K562 (cell line): ENCODE measurements at regions not wholly inside any gene's neighbourhood (a gene's known extent, or its start where the extent isn't known, plus 50 kb on each side); places are given as distances from the start of the nearest gene placed in this dataset.

Source experiments
- ATAC-seq: fragments of 200-7000 bp; cut with Tn5 transposase; 3 replicates; pipeline ENCODE4 v1.9.1; 2020; ENCODE audit warnings: moderate library complexity
- BruUV-seq: library from RNA; stranded (reverse); fragments of 400-500 nt; replicated peaks from 2 replicates; lab custom pipeline; 2021; lab: Mats Ljungman, UMichigan
- CTCF ChIA-PET: fragments of 300-600 bp; formaldehyde crosslinking; extraction: SDS; loops from one replicate; lab custom pipeline; 2021; ENCODE audit warnings: low intra/inter-chr PET ratio; lab: Yijun Ruan, JAX
- POLR2A ChIA-PET: fragments of 300-600, 350-650 bp; sonication (Branson Sonifier 250); formaldehyde crosslinking; extraction: SDS; loops from one replicate; lab custom pipeline; 2021; ENCODE audit warnings: antibody characterized with exemption, inconsistent platforms; lab: Yijun Ruan, JAX
- DNase-seq, 4 experiments: peaks; one replicate each; pipeline versions ENCODE4 v3.0.0 to v3.0.0-alpha.2; 2011 to 2018; ENCODE audit warnings: low spot score in 3 of 4, mixed read lengths in 3 of 4; ENCODE audit errors: extremely low read depth in 1 of 4
- FAIRE-seq: peaks from 2 replicates; lab custom pipeline; 2011; peaks lifted over from hg19 to GRCh38; lab: Jason Lieb, UNC
- H2AFZ ChIP-seq: 2 replicates; pipeline ENCODE4 v1.6.0; 2011; ENCODE audit warnings: low read depth, low read length, control low read depth, inconsistent platforms
- H3K27ac ChIP-seq: fragments of 200-600 bp; 3 replicates; pipeline ENCODE4 v1.8.0; 2011; ENCODE audit warnings: low read depth, mild to moderate bottlenecking, control low read depth, inconsistent platforms, low read length, moderate library complexity, mixed read lengths; ENCODE audit errors: extremely low read depth
- H3K27me3 ChIP-seq, 2 experiments: fragments of 300-600 bp in 1 of 2; 2 replicates in 1 of 2; 3 replicates in 1 of 2; pipeline versions ENCODE4 v1.6.0 to v1.8.0; 2011; ENCODE audit warnings: inconsistent platforms in 2 of 2, low read length in 2 of 2, mild to moderate bottlenecking in 1 of 2, mixed read lengths in 1 of 2, moderate library complexity in 1 of 2; ENCODE audit not compliant: control insufficient read depth in 2 of 2, insufficient read depth in 2 of 2
- H3K36me3 ChIP-seq: fragments of 300-600 bp; 3 replicates; pipeline ENCODE4 v1.8.0; 2011; ENCODE audit warnings: mild to moderate bottlenecking, low read length, inconsistent platforms; ENCODE audit not compliant: control insufficient read depth, insufficient read depth
- H3K4me1 ChIP-seq, 2 experiments: fragments of 200-600 bp in 1 of 2; replicated peaks in 1 of 2; 2 replicates in 1 of 2; 3 replicates in 1 of 2; pipeline versions ENCODE4 v1.5.1 to v1.8.0; 2011; ENCODE audit warnings: inconsistent platforms in 2 of 2, low read length in 2 of 2, mild to moderate bottlenecking in 1 of 2, mixed read lengths in 1 of 2, moderate library complexity in 1 of 2; ENCODE audit not compliant: control insufficient read depth in 2 of 2, insufficient read depth in 2 of 2
- H3K4me2 ChIP-seq: 2 replicates; pipeline ENCODE4 v1.6.1; 2011; ENCODE audit warnings: low read length, control low read depth, inconsistent platforms, mixed read lengths; ENCODE audit not compliant: insufficient read depth
- H3K4me3 ChIP-seq: fragments of 200-600 bp; sonication (generic), shearing (Covaris generic); 2 replicates; pipeline ENCODE4 v1.5.1; 2016; ENCODE audit warnings: control low read depth, inconsistent platforms
- H3K79me2 ChIP-seq: fragments of 200-600 bp; 3 replicates; pipeline ENCODE4 v1.8.0; 2011; ENCODE audit warnings: low read length, inconsistent platforms; ENCODE audit not compliant: control insufficient read depth, insufficient read depth
- H3K9ac ChIP-seq, 2 experiments: 2 replicates each; pipeline versions ENCODE4 v1.6.0 to v1.6.1; 2011; ENCODE audit warnings: low read depth in 2 of 2, low read length in 2 of 2, control low read depth in 1 of 2, inconsistent platforms in 1 of 2, mild to moderate bottlenecking in 1 of 2, mixed read lengths in 1 of 2; ENCODE audit not compliant: insufficient read depth in 1 of 2
- H3K9me1 ChIP-seq: one replicate; pipeline ENCODE4 v1.6.0; 2011; ENCODE audit warnings: inconsistent platforms, mild to moderate bottlenecking, low read length, moderate library complexity; ENCODE audit not compliant: control insufficient read depth, insufficient read depth
- H3K9me3 ChIP-seq: replicated peaks from 2 replicates; pipeline ENCODE4 v1.5.1; 2011; ENCODE audit warnings: low read depth, low read length, inconsistent platforms; ENCODE audit not compliant: control insufficient read depth, insufficient read depth
- H4K20me1 ChIP-seq: replicated peaks from 2 replicates; pipeline ENCODE4 v1.6.1; 2011; ENCODE audit warnings: low read length, inconsistent platforms, mixed read lengths; ENCODE audit not compliant: control insufficient read depth, insufficient read depth
- CBX5 ChIP-seq: IDR thresholded peaks from 2 replicates; pipeline ENCODE4 v1.6.1; 2014; ENCODE audit warnings: low read depth, borderline replicate concordance
- EZH2 ChIP-seq: IDR thresholded peaks from 2 replicates; pipeline ENCODE4 v1.6.1; 2012; ENCODE audit warnings: low read depth, mild to moderate bottlenecking, inconsistent platforms, low read length, borderline replicate concordance
- GABPA ChIP-seq: fragments of 200-800 bp; sonication (Bioruptor generic); conservative IDR thresholded peaks from 2 replicates; pipeline ENCODE4 v1.6.1; 2016; ENCODE audit warnings: low read depth, missing genetic modification characterization, missing compliant biosample characterization
- HLTF ChIP-seq: fragments of 450-650 bp; IDR thresholded peaks from 2 replicates; pipeline ENCODE4 v1.6.1; 2016
- NFIC ChIP-seq: fragments of 450-650 bp; IDR thresholded peaks from 2 replicates; pipeline ENCODE4 v1.6.1; 2017; ENCODE audit warnings: mild to moderate bottlenecking, inconsistent platforms
- NFIX ChIP-seq: fragments of 250-450 bp; sonication (Bioruptor Pico); IDR thresholded peaks from 2 replicates; pipeline ENCODE4 v1.4.0; 2020; ENCODE audit warnings: low read depth, mild to moderate bottlenecking, moderate library complexity
- PATZ1 ChIP-seq: fragments of 250-450 bp; sonication (Bioruptor Pico); IDR thresholded peaks from 2 replicates; pipeline ENCODE4 v1.5.0; 2020; ENCODE audit warnings: mild to moderate bottlenecking, borderline replicate concordance
- POLR2H ChIP-seq: IDR thresholded peaks from 2 replicates; pipeline ENCODE4 v1.6.1; 2016; ENCODE audit warnings: missing genetic modification characterization, low read depth, mild to moderate bottlenecking, control low read depth, missing compliant biosample characterization, moderate library complexity
- RAD21 ChIP-seq, 2 experiments: fragments of 250-450 bp in 1 of 2; fragments of 450-650 bp in 1 of 2; sonication (Bioruptor Pico) in 1 of 2; formaldehyde crosslinking in 1 of 2; IDR thresholded peaks in 1 of 2; conservative IDR thresholded peaks in 1 of 2; 2 replicates each; pipeline versions ENCODE4 v1.4.0 to v1.8.0; 2020 to 2022; ENCODE audit warnings: mild to moderate bottlenecking in 2 of 2, moderate library complexity in 1 of 2
- SOX6 ChIP-seq: fragments of 450-650 bp; IDR thresholded peaks from 2 replicates; pipeline ENCODE4 v1.6.1; 2014; ENCODE audit warnings: mild to moderate bottlenecking
- SRF ChIP-seq, 2 experiments: fragments of 250-450, 450-650 bp in 1 of 2; sonication (Bioruptor Pico) in 1 of 2; sonication (generic) in 1 of 2; formaldehyde crosslinking; IDR thresholded peaks; 2 replicates each; pipeline versions ENCODE4 v1.5.0 to v1.5.1; 2020 to 2022; ENCODE audit warnings: mild to moderate bottlenecking in 1 of 2, missing genetic modification reagents in 1 of 2
- TARDBP ChIP-seq: fragments of 450-650 bp; IDR thresholded peaks from 2 replicates; pipeline ENCODE4 v1.6.1; 2016
- TCF7 ChIP-seq: sonication (generic); IDR thresholded peaks from 2 replicates; pipeline ENCODE4 v1.6.1; 2016; ENCODE audit warnings: antibody characterized with exemption, borderline replicate concordance
- ZNF217 ChIP-seq: sonication (generic); formaldehyde crosslinking; IDR thresholded peaks from 2 replicates; pipeline ENCODE4 v1.8.0; 2022; ENCODE audit warnings: mild to moderate bottlenecking, missing genetic modification reagents
- WGBS: fragments of 100-300 bp; shearing (Covaris generic); methylation state at CpG from one replicate; pipeline ENCODE4 v1.1.6; 2016; ENCODE audit warnings: low coverage, mixed read lengths; ENCODE audit not compliant: insufficient coverage; ENCODE audit errors: missing lambda C conversion rate; 5-methylcytosine and 5-hydroxymethylcytosine counted together
- in situ Hi-C: fragments of 300-500 bp; cut with MboI; formaldehyde crosslinking; loops from 4 replicates; pipeline ENCODE4 v1.15.0; 2018; ENCODE audit warnings: inconsistent platforms, mixed read lengths
- intact Hi-C: fragments of 100-400 bp; cut with micrococcal nuclease; formaldehyde crosslinking; loops from 2 replicates; pipeline ENCODE4 v1.14.2; 2022

GRCh38 chr3:8345398-8345797 lies 156.2 kb upstream of the LMCD1 start (continued):
- TF ChIP-seq SRF (CRISPR knock-in tag; IDR thresholded peaks at IDR 0.05) = no peak
- TF ChIP-seq GABPA (tag) = no peak
- TF ChIP-seq SOX6 = no peak
- TF ChIP-seq POLR2H (tag) = no peak
- TF ChIP-seq EZH2 = no peak
- peak; percentile 84; the same call in 1 of the 2 replicates for TF ChIP-seq CBX5

- no peak overlapping the region for H3K4me3 ChIP-seq
- H2AFZ ChIP-seq = no peak overlapping the region
- no peaks in the 10 kb centered on the region for H3K27me3 ChIP-seq
- H3K9me3 ChIP-seq = peaks cover 3% of the 10 kb centered on the region; the same call in 1 of the 2 replicates
- no peaks in the 10 kb centered on the region for H4K20me1 ChIP-seq
- H3K4me2 ChIP-seq = no peak overlapping the region
- intact Hi-C loops = no loop called here
- ATAC-seq = no peak
- H3K9me1 ChIP-seq = no peaks in the 10 kb centered on the region
- DNase-seq = no peak
- WGBS = 3% methylated on average over 2 of the region's 2 CpGs
- POLR2A ChIA-PET = no interaction called here
- no peak overlapping the region for H3K9ac ChIP-seq
- H3K36me3 ChIP-seq = no peaks in the 10 kb centered on the region
- no peak overlapping the region for H3K27ac ChIP-seq
- in situ Hi-C loops = no loop called here
- H3K79me2 ChIP-seq = no peaks in the 10 kb centered on the region
- no peaks in the 10 kb centered on the region for H3K4me1 ChIP-seq
- no peak for TF ChIP-seq TCF7
- 0 out of 4 replicates have a peak, but pooled peaks of 1 of the 2 experiments have one; percentile 10 for TF ChIP-seq RAD21 (CRISPR knock-in tag; conservative IDR thresholded peaks at IDR 0.05 in 1 of 2, IDR thresholded peaks at IDR 0.05 in 1 of 2)
- no peak for TF ChIP-seq PATZ1 (CRISPR knock-in tag)
- no peak for TF ChIP-seq TARDBP
- TF ChIP-seq NFIC = peak; percentile 91
- TF ChIP-seq NFIX (CRISPR knock-in tag) = peak; percentile 97
- TF ChIP-seq ZNF217 (CRISPR knock-in tag) = no peak
- no peak for TF ChIP-seq HLTF
- TF ChIP-seq, all 486 proteins: peak for 3
- CTCF ChIA-PET = no interaction called here
- no TSS peak for BruUV-seq
- FAIRE-seq = no peak
These were observed 153.5 kb upstream of the LMCD1 start for GRCh38 chr3:8348076-8348475.
